ENCODE measurements at regions not wholly inside any gene's neighbourhood (a gene's known extent, or its start where the extent isn't known, plus 50 kb on each side); places are given as distances from the start of the nearest gene placed in this dataset.
A peak's percentile ranks its signal among the peaks of the same experiment; 100 is the strongest.

- TF ChIP-seq POLR2A (IDR thresholded peaks at IDR 0.05) (no peak), CTCF (IDR thresholded peaks at IDR 0.05) (peak; percentile 46 to 80 (median 70))
Observed at GRCh38 chr12:90854136-90854689, 100.8 kb downstream of the CCER1 start.

All from heart left ventricle (tissue), 13 donors.